Neural progenitor cell (in vitro differentiated cells): ENCODE measurements at regions not wholly inside any gene's neighbourhood (a gene's known extent, or its start where the extent isn't known, plus 50 kb on each side); places are given as distances from the start of the nearest gene placed in this dataset.

Experiments used
- EZH2 ChIP-seq: fragments of 200-600 bp; sonication (generic); IDR thresholded peaks from 2 replicates; pipeline ENCODE4 v1.6.1; 2017; ENCODE audit warnings: antibody characterized with exemption, mild to moderate bottlenecking, moderate library complexity
- EZH2phosphoT487 ChIP-seq: fragments of 200-600 bp; sonication (generic); IDR thresholded peaks from 2 replicates; pipeline ENCODE4 v1.6.1; 2017; ENCODE audit warnings: antibody characterized with exemption
- TF ChIP-seq, protein P1 (sequence below): fragments of 200-600 bp; sonication (generic); IDR thresholded peaks from 2 replicates; pipeline ENCODE4 v1.5.1; 2017; ENCODE audit warnings: antibody characterized with exemption, mild to moderate bottlenecking

DNA sequence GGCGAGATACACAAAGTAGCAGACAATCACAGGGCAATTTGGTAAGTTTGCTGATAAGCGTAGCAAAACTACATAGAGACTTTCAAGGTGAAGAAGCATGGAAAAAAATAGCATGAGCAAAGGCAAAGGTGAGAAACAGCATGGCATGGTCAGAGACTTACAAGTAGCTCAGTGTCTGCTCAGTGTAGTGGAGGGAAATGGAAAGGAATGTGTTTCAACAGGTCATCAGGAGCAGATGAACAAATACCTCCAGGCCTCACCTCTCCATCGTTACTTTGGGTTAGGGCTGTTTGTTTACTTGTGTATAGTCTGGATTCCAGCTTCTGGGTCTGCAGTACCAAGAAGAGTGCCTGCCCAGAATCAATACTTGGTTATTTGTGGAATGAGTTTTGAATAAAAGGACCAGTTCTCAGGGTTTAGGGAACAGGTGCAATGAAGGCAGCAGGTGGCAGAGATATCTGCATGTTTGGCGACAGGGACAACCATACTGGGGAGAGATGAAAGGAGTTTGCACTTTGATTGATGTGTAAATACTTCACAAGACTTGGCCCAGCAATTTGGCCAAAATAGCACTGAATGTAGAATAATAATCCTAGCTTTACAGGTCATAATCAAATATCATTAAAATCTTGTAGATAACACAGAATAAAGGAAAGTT is 97.0 kb upstream of the FGGY start:
- TF ChIP-seq, protein P1, sequence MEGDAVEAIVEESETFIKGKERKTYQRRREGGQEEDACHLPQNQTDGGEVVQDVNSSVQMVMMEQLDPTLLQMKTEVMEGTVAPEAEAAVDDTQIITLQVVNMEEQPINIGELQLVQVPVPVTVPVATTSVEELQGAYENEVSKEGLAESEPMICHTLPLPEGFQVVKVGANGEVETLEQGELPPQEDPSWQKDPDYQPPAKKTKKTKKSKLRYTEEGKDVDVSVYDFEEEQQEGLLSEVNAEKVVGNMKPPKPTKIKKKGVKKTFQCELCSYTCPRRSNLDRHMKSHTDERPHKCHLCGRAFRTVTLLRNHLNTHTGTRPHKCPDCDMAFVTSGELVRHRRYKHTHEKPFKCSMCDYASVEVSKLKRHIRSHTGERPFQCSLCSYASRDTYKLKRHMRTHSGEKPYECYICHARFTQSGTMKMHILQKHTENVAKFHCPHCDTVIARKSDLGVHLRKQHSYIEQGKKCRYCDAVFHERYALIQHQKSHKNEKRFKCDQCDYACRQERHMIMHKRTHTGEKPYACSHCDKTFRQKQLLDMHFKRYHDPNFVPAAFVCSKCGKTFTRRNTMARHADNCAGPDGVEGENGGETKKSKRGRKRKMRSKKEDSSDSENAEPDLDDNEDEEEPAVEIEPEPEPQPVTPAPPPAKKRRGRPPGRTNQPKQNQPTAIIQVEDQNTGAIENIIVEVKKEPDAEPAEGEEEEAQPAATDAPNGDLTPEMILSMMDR: no peak
- no peak for TF ChIP-seq EZH2phosphoT487
- TF ChIP-seq EZH2: no peak
